ENCODE measurements at regions not wholly inside any gene's neighbourhood (a gene's known extent, or its start where the extent isn't known, plus 50 kb on each side); places are given as distances from the start of the nearest gene placed in this dataset.

GRCh38 chr12:76664731-76665130 lies 99.2 kb upstream of the ZDHHC17 start:
- Histone ChIP-seq H3K9ac (replicated peaks in 1 of 4; ENCODE audit: extremely low read depth in 1 of 4, low read depth in 3 of 4, low read length in 3 of 4) (no peak overlapping the region), H3K27me3 (replicated peaks in 1 of 4; ENCODE audit: control insufficient read depth in 3 of 4, extremely low read depth in 1 of 4, insufficient read depth in 3 of 4, low read length in 3 of 4) (no peaks in the 10 kb centered on the region), H4K5ac (ENCODE audit: insufficient read length, low read depth, low read length) (no peak overlapping the region), H3K9me3 (ENCODE audit: insufficient read depth in 2 of 2, low read depth in 1 of 2, low read length in 1 of 2) (no peaks in the 10 kb centered on the region), H2AFZ (ENCODE audit: low read length) (no peak overlapping the region), H3K23me2 (ENCODE audit: low read depth, low read length) (no peaks in the 10 kb centered on the region; the same call in 1 of the 2 replicates), H3K79me1 (ENCODE audit: low read depth, low read length) (no peaks in the 10 kb centered on the region), H2BK120ac (replicated peaks; ENCODE audit: low read depth, low read length) (no peak overlapping the region), H2AK5ac (ENCODE audit: low read depth, low read length) (no peak overlapping the region), H3K36me3 (ENCODE audit: control insufficient read depth in 2 of 4, insufficient read depth in 4 of 4, low read length in 3 of 4) (no peaks in the 10 kb centered on the region), H4K91ac (replicated peaks; ENCODE audit: insufficient read length, low read length) (no peak overlapping the region), H4K20me1 (replicated peaks in 1 of 2; ENCODE audit: control insufficient read depth in 1 of 2, insufficient read depth in 2 of 2, low read length in 2 of 2) (no peaks in the 10 kb centered on the region), H3K56ac (replicated peaks; ENCODE audit: insufficient read length, low read depth, low read length) (no peak overlapping the region), H3K14ac (ENCODE audit: insufficient read length) (no peak overlapping the region), H2BK5ac (ENCODE audit: low read depth, low read length) (no peak overlapping the region), H3K18ac (ENCODE audit: extremely low read depth, low read length) (no peak overlapping the region), H2BK12ac (ENCODE audit: low read depth, low read length) (no peak overlapping the region), H4K8ac (ENCODE audit: extremely low read depth, insufficient read depth, low read length) (no peak overlapping the region), H3K4ac (replicated peaks; ENCODE audit: insufficient read length, low read depth, low read length) (no peak overlapping the region), H3K4me3 (ENCODE audit: extremely low read depth in 1 of 4, insufficient read depth in 2 of 4, low read depth in 3 of 4, low read length in 4 of 4) (no peak overlapping the region), H3K27ac (ENCODE audit: low read depth, low read length) (no peak overlapping the region), H3K4me2 (ENCODE audit: insufficient read depth in 1 of 2, low read depth in 2 of 2, low read length in 2 of 2) (no peak overlapping the region; a peak in 1 of 4 replicates), H3K23ac (ENCODE audit: insufficient read length) (no peak overlapping the region), H2BK20ac (ENCODE audit: low read length) (no peak overlapping the region), H3K4me1 (replicated peaks in 1 of 4; ENCODE audit: control insufficient read depth in 3 of 4, insufficient read depth in 4 of 4, low read length in 3 of 4) (peaks cover 2 to 15% (median 11%) of the 10 kb centered on the region in 4 experiments; a peak in 6 of 7 replicates), H3K79me2 (ENCODE audit: control insufficient read depth in 1 of 2, insufficient read depth in 2 of 2, low read length in 2 of 2) (no peaks in the 10 kb centered on the region), H2BK15ac (ENCODE audit: low read length) (no peak overlapping the region)
- DNase-seq (ENCODE audit: low read depth in 1 of 2, low spot score in 2 of 2), result no peak
- no peak for TF ChIP-seq SP4 (IDR thresholded peaks at IDR 0.05; ENCODE audit: low read length)
- TF ChIP-seq CREB1 (IDR thresholded peaks at IDR 0.05), result no peak
- TF ChIP-seq RBBP5 (IDR thresholded peaks at IDR 0.05; ENCODE audit: borderline replicate concordance, low read depth, low read length), result no peak
- TF ChIP-seq BRCA1 (IDR thresholded peaks at IDR 0.05; ENCODE audit: low read depth, low read length), result no peak
- TF ChIP-seq GABPA (IDR thresholded peaks at IDR 0.05; ENCODE audit: borderline replicate concordance, insufficient read depth, low read length), result no peak
- no peak for TF ChIP-seq RAD21 (IDR thresholded peaks at IDR 0.05 in 1 of 2, conservative IDR thresholded peaks at IDR 0.05 in 1 of 2; ENCODE audit: low read depth in 2 of 2, low read length in 2 of 2)
- no peak for TF ChIP-seq MAX (IDR thresholded peaks at IDR 0.05)
- TF ChIP-seq GTF2F1 (IDR thresholded peaks at IDR 0.05; ENCODE audit: borderline replicate concordance, low read depth, low read length), result no peak
- 91% methylated on average over 2 of the region's 2 CpGs; no CpG with 5 or more reads in 1 of the 2 experiments for WGBS, 2 experiments (ENCODE audit: extremely low coverage in 1 of 2, insufficient coverage in 1 of 2, insufficient read length in 1 of 2, insufficient replicate concordance in 2 of 2, low coverage in 1 of 2, low lambda C conversion rate in 2 of 2, missing lambda C conversion rate in 1 of 2)
- POLR2A ChIA-PET (ENCODE audit: partially characterized antibody), result no interaction called here
- no peak for FAIRE-seq
- CTCF ChIA-PET (ENCODE audit: partially characterized antibody), result no interaction called here

Data from H1 (cell line).